ENCODE measurements at regions not wholly inside any gene's neighbourhood (a gene's known extent, or its start where the extent isn't known, plus 50 kb on each side); places are given as distances from the start of the nearest gene placed in this dataset.

DNA sequence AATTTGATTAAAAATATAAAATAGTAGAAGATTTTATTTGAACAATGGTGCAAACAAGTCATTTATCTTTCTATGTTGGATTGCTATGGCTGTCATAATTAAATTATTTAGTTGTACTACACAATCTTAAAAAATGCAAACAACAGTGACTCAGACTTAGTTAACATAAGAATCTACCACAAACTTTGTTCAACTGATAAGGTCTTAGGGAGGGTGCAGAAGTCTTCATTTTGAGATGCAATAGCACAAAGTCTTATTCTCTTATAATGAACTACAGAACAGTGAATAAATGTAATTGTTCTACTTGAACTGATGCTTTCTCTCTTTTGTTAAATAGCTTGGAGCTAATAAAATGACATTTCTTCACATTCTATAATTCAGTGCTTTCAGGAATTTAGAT lies 482.8 kb upstream of the NAALADL2 start:
- POLR2A ChIA-PET, result no interaction called here
- dilution Hi-C loops (cut with MboI; ENCODE audit: extremely low pct_ligation_motif_present, low sequenced_read_pairs) (no loop called here), intact Hi-C loops (cut with micrococcal nuclease) (no loop called here)
- Histone ChIP-seq H2AFZ (ENCODE audit: low read depth, low read length) (no peak overlapping the region), H3K9me3 (replicated peaks; ENCODE audit: control insufficient read depth, insufficient read depth, low read length) (no peaks in the 10 kb centered on the region), H3K36me3 (ENCODE audit: control insufficient read depth in 2 of 2, extremely low read depth in 1 of 2, insufficient read depth in 2 of 2, low read length in 2 of 2) (no peaks in the 10 kb centered on the region), H3K79me2 (ENCODE audit: control insufficient read depth, insufficient read depth, low read length) (no peaks in the 10 kb centered on the region), H4K20me1 (replicated peaks; ENCODE audit: control insufficient read depth, extremely low read depth, insufficient read depth, low read length) (no peaks in the 10 kb centered on the region), H3K9ac (replicated peaks; ENCODE audit: extremely low read depth, insufficient read depth, low read length) (no peak overlapping the region), H3K4me2 (ENCODE audit: insufficient read depth, low read length) (no peak overlapping the region), H3K27me3 (ENCODE audit: control insufficient read depth in 2 of 2, insufficient read depth in 2 of 2, low read length in 2 of 2) (no peaks in the 10 kb centered on the region), H3K4me3 (replicated peaks in 1 of 3; ENCODE audit: insufficient read depth in 1 of 3, low read depth in 1 of 3, low read length in 3 of 3) (no peak overlapping the region), H3K4me1 (ENCODE audit: control insufficient read depth, extremely low read depth, insufficient read depth, low read length) (no peaks in the 10 kb centered on the region), H3K27ac (ENCODE audit: insufficient read depth, low read depth, low read length) (no peak overlapping the region), H3K9me1 (replicated peaks; ENCODE audit: control insufficient read depth, extremely low read depth, insufficient read depth, low read length) (no peaks in the 10 kb centered on the region)
- FAIRE-seq (no peak), DNase-seq (ENCODE audit: low read depth, low spot score) (no peak)
- CTCF ChIA-PET, result no interaction called here
- TF ChIP-seq MYC (IDR thresholded peaks at IDR 0.05; ENCODE audit: low read depth, low read length) (no peak), JUN (IDR thresholded peaks at IDR 0.05; ENCODE audit: borderline replicate concordance, insufficient read depth, insufficient read length, low read depth) (no peak), POLR2A (IDR thresholded peaks at IDR 0.05; ENCODE audit: low read depth, low read length) (no peak), EZH2 (IDR thresholded peaks at IDR 0.05; ENCODE audit: borderline replicate concordance, low read depth, low read length, severe bottlenecking) (no peak)
- TF ChIP-seq, protein P1, sequence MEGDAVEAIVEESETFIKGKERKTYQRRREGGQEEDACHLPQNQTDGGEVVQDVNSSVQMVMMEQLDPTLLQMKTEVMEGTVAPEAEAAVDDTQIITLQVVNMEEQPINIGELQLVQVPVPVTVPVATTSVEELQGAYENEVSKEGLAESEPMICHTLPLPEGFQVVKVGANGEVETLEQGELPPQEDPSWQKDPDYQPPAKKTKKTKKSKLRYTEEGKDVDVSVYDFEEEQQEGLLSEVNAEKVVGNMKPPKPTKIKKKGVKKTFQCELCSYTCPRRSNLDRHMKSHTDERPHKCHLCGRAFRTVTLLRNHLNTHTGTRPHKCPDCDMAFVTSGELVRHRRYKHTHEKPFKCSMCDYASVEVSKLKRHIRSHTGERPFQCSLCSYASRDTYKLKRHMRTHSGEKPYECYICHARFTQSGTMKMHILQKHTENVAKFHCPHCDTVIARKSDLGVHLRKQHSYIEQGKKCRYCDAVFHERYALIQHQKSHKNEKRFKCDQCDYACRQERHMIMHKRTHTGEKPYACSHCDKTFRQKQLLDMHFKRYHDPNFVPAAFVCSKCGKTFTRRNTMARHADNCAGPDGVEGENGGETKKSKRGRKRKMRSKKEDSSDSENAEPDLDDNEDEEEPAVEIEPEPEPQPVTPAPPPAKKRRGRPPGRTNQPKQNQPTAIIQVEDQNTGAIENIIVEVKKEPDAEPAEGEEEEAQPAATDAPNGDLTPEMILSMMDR (IDR thresholded peaks at IDR 0.05; ENCODE audit: extremely low read depth in 1 of 2, insufficient read depth in 1 of 2, low read depth in 1 of 2, low read length in 2 of 2), result no peak
- no TSS peak for BruUV-seq (replicated peaks)

DNA sequence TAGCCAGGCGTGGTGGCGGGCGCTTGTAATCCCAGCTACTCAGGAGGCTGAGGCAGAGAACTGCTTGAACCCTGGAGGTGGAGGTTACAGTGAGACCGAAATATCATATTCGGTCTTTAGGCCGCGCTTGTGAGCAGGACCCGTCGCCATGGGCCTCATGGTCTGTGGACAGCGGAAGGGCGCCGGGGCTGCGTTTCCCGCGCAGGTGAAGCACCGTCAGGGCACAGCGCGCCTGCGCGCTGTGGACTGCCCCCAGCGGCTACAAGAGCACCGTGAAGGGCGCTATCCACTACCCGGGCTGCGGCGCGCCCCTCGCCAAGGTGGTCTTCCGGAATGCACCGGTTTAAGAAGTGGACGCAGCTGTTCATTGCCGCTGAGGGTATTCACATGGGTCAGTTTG lies 482.0 kb upstream of the NAALADL2 start:
- Histone ChIP-seq H3K4me3 (replicated peaks in 1 of 3; ENCODE audit: insufficient read depth in 1 of 3, low read depth in 1 of 3, low read length in 3 of 3) (no peak overlapping the region), H2AFZ (ENCODE audit: low read depth, low read length) (no peak overlapping the region), H3K79me2 (ENCODE audit: control insufficient read depth, insufficient read depth, low read length) (no peaks in the 10 kb centered on the region), H3K36me3 (ENCODE audit: control insufficient read depth in 2 of 2, extremely low read depth in 1 of 2, insufficient read depth in 2 of 2, low read length in 2 of 2) (no peaks in the 10 kb centered on the region), H3K27ac (ENCODE audit: insufficient read depth, low read depth, low read length) (no peak overlapping the region), H3K27me3 (ENCODE audit: control insufficient read depth in 2 of 2, insufficient read depth in 2 of 2, low read length in 2 of 2) (no peaks in the 10 kb centered on the region), H3K9ac (replicated peaks; ENCODE audit: extremely low read depth, insufficient read depth, low read length) (no peak overlapping the region), H3K4me2 (ENCODE audit: insufficient read depth, low read length) (no peak overlapping the region), H3K4me1 (ENCODE audit: control insufficient read depth, extremely low read depth, insufficient read depth, low read length) (no peaks in the 10 kb centered on the region), H3K9me3 (replicated peaks; ENCODE audit: control insufficient read depth, insufficient read depth, low read length) (no peaks in the 10 kb centered on the region), H4K20me1 (replicated peaks; ENCODE audit: control insufficient read depth, extremely low read depth, insufficient read depth, low read length) (no peaks in the 10 kb centered on the region), H3K9me1 (replicated peaks; ENCODE audit: control insufficient read depth, extremely low read depth, insufficient read depth, low read length) (no peaks in the 10 kb centered on the region)
- CTCF ChIA-PET, result no interaction called here
- FAIRE-seq (no peak), DNase-seq (ENCODE audit: low read depth, low spot score) (no peak)
- TF ChIP-seq POLR2A (IDR thresholded peaks at IDR 0.05; ENCODE audit: low read depth, low read length) (no peak), POLR2AphosphoS5 (IDR thresholded peaks at IDR 0.05; ENCODE audit: insufficient read depth, low read depth, low read length) (no peak), GATA2 (IDR thresholded peaks at IDR 0.05; ENCODE audit: insufficient read depth, insufficient read length, low read depth, low read length) (no peak), JUN (IDR thresholded peaks at IDR 0.05; ENCODE audit: borderline replicate concordance, insufficient read depth, insufficient read length, low read depth) (no peak), FOS (IDR thresholded peaks at IDR 0.05; ENCODE audit: borderline replicate concordance, insufficient read depth, low read length) (no peak), EZH2 (IDR thresholded peaks at IDR 0.05; ENCODE audit: borderline replicate concordance, low read depth, low read length, severe bottlenecking) (no peak), MYC (IDR thresholded peaks at IDR 0.05; ENCODE audit: low read depth, low read length) (no peak)
- TF ChIP-seq, protein P1 (IDR thresholded peaks at IDR 0.05; ENCODE audit: extremely low read depth in 1 of 2, insufficient read depth in 1 of 2, low read depth in 1 of 2, low read length in 2 of 2), result no peak
- TF ChIP-seq, protein P2, sequence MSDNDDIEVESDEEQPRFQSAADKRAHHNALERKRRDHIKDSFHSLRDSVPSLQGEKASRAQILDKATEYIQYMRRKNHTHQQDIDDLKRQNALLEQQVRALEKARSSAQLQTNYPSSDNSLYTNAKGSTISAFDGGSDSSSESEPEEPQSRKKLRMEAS (IDR thresholded peaks at IDR 0.05; ENCODE audit: insufficient read depth, insufficient read length), result no peak
- BruUV-seq (replicated peaks), result no TSS peak
- dilution Hi-C loops (cut with MboI; ENCODE audit: extremely low pct_ligation_motif_present, low sequenced_read_pairs) (no loop called here), intact Hi-C loops (cut with micrococcal nuclease) (no loop called here)
- POLR2A ChIA-PET, result no interaction called here

Data from endothelial cell of umbilical vein (primary cell).